ENCODE measurements at regions not wholly inside any gene's neighbourhood (a gene's known extent, or its start where the extent isn't known, plus 50 kb on each side); places are given as distances from the start of the nearest gene placed in this dataset.
A peak's percentile ranks its signal among the peaks of the same experiment; 100 is the strongest.
"Not testable (repeated sequence)": the region's sequence is repeated elsewhere in the genome, so short reads cannot be mapped to it uniquely, and the experiment has no call there.

DNA sequence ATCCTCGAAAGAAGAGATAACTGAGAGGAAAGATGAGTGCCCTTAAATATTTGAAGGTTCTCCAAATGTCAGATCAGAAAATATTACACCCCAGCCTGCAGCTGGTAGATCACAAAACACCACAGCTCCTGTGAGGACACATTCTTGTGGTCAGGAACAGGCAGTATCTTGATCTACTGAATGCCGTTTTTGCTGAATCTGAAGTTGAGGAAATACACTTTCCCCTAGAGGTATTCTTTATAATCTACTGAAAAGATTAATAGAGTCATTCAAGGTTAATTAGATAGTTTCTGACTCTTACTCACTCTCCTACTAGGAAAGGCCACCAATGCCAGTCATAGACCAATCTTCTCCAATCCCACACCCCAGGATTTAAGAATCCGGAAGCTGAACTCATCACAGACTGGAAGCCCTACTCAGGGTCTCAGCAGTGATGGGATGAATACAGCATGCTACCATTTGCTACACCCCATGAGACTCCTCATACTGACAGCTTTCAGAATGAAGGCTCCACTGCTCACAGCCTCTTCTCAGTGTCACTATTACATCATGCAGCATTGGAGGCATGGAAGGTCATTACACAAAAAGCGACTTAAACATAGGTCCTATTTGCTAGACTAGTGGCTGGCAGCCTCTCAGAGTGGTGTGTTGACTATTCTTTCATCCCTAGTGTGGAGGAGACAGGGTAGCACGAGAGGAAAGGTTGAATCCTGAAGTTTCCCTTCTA lies 143.9 kb upstream of the SLC1A3 start:
- DNase-seq (ENCODE audit: low read depth in 1 of 2, low spot score in 1 of 2), result no peak

DNA sequence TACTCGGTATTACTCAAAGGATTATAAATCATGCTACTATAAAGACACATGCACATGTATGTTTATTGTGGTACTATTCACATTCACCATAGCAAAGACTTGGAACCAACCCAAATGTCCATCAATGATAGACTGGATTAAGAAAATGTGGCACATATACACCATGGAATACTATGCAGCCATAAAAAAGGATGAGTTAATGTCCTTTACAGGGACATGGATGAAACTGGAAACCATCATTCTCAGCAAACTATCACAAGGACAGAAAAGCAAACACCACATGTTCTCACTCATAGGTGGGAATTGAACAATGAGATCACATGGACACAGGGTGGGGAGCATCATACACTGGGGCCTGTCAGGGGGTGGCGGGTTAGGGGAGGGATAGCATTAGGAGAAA lies 130.5 kb upstream of the SLC1A3 start:
- DNase-seq (ENCODE audit: low read depth in 1 of 2, low spot score in 1 of 2), result not testable (repeated sequence)

DNA sequence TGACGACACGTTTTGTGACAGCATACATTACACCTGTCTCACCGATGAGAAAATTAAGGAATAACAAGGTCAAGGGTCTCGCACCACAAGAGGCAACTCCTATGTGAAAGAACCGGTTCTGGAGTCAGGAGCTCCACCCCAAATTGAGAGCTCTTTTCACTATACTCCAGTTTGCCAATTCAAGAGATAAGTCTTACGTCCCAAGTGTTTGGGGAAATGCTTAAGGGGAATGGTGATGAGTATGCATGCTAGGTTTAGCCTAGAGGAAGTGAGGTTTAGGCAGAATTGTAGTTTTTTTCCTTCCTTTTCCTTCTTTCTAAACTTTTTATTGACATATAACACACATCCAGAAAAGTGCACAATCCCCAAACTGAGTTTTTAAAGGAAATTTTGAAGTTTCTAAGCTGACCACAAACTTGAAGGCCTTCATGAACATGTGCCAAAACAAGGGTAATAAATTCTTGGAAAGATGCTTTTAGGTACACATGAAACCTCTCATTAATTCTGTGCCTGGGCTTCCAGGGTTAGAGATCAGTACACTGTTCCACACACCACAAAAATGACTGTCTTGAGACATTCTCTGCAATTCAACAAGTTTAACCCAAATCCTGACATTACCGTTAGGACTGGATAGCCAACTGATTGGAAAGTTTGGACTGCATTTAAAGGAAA lies 127.6 kb upstream of the SLC1A3 start:
- no peak for DNase-seq (ENCODE audit: low read depth in 1 of 2, low spot score in 1 of 2)

DNA sequence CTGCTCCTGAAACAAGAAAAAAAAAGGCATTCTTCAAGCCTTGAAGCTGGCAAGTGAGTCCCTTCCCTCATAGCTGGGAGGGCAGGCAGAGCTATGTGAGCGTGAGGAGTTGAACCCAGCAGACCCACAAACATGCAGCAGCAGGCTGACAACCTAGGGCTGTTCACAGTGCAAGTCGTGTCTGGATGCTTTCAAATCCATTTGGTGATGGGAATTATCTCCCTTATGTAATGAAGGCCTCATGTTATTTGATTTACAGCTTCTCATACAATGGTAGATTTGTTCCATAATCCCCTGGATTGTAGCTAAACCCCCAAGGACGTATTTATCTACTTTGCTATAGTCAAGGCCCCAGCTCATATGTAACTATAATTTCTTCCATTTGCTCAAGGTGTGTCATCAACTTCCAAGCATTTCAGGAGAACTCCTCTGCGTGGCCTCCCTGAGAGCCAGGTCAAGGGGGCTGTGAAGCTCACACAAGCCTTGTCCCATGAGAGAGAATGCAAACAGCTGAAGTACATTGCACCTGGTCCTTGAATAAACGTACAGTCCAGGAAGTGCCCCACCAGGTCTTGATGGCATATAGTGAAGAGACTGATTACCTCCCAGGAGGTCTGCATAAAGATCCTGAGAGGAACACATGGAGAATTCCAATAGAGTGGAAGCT lies 124.8 kb upstream of the SLC1A3 start:
- no peak for DNase-seq (ENCODE audit: low read depth in 1 of 2, low spot score in 1 of 2)

DNA sequence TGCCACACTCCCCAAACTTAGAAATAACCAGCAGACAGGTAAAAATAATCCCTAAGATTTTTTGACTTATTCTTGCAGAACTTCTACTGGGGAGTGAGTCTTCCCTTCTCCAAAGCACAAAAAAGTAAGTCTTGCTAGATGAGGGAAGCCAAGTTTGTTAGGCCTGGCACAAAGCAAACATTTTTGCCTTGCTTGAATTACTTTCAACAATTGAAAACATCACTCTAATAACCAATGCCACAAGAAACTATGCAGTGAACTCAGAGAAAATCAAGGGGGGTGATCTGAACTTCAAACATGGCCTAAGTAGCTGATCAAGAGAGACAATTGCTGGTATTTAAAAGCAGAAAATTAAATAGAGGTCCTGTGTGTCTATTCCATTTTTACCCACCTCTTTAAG lies 123.6 kb upstream of the SLC1A3 start:
- no peak for DNase-seq (ENCODE audit: low read depth in 1 of 2, low spot score in 1 of 2)

DNA sequence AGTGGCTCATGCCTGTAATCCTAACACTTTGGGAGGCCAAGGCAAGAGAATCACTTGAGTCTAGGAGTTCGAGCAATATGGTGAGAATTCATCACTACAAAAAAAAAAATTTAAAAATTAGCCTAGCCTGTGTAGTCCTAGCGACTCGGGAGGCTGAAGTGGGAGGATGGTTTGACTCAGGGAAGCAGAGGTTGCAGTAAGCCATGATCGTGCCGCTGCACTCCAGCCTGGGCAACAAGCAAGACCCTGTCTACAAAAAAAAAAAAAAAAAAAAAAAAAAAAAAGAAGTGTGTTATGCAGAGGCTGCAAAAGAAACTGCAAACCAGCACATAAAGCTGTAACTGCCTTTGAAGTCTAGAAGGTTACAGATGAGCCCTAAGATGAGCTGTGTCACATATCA lies 116.9 kb upstream of the SLC1A3 start:
- no peak for DNase-seq (ENCODE audit: low read depth in 1 of 2, low spot score in 1 of 2)

DNA sequence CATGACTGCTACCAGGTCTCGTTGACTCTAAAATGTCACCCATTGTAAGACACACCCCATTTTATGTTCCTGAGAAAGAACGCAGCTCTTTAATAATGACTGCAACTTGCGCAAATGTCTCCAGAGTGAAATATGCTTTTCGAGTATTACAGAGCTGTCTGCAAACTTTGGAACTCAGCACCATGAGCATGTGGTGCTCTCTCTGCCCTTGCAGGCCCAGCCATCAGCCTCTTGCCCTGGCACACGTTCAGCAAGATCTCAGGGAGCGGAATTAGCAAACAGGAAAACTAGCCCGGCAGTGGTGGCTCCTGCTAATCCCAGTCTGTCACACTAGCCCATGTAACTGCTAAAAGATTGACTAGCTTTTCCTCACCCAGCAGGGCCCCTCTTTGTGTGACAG lies 114.5 kb upstream of the SLC1A3 start:
- no peak for DNase-seq (ENCODE audit: low read depth in 1 of 2, low spot score in 1 of 2)

DNA sequence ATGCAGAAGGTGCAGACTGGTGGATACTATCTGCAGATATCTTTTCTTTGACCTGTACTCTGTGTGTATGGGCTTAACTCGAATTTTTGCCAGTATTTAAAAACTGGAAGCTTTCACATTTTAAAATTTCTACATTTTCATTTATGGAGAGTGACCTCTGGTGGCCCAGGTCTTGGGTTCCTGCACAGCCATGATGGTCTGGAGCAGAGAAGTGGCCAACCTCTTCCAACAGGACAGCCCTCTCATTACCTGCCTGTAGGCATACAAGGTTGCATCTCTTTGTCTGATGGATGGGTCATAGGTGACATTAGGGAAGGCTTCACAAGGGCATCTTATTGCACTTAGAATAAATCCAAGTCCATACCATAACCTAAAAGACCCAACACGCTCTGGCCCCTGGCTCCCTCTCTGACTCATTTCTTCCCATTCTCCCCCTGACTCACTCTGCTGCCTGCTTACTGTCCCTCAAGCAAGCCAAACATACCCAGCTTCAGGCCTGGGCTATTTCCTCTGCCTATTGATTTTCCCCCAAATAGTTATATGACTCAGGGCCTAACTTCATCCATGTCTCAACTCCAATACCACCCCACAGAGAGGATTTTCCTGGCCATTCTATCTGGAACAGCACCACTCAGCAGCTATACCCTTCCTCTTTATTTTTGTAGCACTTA lies 113.3 kb upstream of the SLC1A3 start:
- DNase-seq (ENCODE audit: low read depth in 1 of 2, low spot score in 1 of 2), result no peak

DNA sequence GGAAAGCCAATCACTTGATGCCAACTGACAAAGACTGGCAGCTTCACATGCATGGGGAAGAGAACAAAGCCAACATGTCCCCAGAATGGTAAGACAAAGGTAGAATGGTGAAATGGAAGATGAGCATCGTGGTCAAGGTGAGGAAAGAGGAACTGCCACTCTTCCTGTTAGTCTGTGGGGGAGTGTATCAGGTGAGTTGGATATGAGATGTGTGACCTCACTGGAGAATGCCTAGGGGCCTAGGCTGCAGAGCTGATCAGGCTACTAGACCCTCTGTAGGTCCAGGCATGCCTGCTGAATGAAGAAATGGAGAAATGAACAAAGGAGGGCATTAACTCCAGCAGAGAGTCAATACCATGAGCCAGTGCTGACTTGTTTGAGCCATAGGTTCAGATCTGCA lies 112.4 kb upstream of the SLC1A3 start:
- no peak for DNase-seq (ENCODE audit: low read depth in 1 of 2, low spot score in 1 of 2)

DNA sequence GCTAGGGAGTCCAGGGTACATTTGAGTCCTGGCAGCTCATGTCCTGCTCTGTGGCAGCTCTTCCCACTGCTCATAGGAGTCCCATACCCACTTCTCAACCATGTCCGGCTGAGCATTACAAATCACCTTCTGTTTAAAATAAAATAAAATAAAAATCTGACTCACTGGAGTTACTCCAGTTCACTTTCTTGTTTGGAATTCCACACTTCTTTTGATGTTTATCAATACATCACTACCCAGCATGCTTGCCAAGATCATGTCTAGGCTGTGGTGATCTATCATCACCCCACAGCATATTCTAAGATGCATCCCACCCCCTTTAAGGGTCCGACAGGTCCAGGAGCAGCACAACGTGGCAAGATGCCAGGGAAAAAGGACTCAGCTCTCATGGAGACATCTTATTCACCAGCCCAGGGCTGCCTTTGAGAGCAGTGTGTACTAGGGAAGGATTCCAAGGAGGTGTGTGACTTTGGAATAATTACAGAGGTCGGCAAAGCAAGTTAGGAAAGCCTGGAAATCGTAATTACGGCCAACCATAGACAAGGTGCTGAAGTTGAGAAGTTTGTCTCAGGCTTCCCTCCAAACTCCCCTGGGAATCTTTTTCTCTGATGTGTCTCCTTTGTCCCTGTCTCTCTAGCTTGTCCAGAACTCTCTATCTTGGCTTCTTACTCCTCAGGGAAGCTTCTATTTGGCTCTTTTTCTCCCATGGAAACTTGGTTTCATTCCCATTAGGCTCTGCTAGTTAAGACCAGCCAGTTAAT lies 111.4 kb upstream of the SLC1A3 start:
- no peak for DNase-seq (ENCODE audit: low read depth in 1 of 2, low spot score in 1 of 2)

DNA sequence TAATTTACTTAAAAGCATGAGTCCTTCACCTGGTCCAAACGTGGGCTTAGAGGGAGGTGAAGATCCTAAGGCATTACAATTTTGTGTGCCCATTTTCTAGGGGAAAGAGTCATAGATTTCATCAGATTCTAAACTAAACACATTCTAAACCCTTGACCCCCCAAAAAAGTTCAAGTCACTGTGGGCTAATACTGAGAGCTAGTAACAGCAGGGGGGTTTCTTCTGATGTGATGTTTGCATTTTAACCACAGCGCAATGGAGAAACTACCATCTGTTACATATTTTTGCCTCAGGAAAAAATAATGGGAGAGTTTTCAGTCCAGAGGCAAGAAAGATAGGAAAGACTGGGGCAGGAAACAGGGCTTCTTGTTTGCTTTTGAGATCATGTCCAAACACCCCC lies 110.8 kb upstream of the SLC1A3 start:
- no peak for DNase-seq (ENCODE audit: low read depth in 1 of 2, low spot score in 1 of 2)

DNA sequence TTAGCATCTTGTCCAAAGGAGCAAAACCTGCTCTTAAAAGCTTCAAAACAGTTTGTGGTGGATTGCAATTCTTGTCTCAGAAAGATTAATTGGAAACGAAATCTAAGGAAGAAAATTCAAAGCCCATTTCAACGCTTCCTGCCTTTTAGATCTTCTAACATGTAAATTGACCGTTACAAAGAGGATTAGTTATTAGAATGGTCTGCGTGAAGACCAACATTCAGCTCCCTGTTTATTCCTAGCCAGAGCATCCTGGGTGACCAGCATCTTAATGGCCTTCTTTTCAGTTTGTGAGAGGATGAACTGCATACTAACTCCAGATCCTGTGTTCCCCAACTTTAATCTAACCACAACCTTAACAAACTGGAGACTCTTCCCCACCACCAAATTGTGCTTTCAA lies 109.9 kb upstream of the SLC1A3 start:
- no peak for DNase-seq (ENCODE audit: low read depth in 1 of 2, low spot score in 1 of 2)

DNA sequence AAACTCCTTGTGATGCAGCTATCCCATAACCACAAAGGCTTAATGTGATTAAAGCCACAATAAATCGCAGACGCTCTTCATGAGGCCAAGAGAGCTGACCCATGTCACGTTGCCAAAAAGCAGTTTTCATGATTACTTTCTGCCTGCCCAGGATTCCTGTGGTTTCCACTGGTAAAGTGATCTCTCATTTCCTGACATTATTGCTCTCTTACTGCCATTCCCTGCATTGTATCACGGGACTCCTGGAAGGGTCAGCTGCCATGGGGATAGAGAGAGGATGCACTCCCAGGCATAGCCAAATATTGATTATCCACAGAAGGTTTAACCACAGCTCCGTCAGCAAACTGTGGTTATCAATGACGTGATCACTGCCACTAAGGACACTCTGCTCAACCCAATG lies 103.8 kb upstream of the SLC1A3 start:
- no peak for DNase-seq (ENCODE audit: low read depth in 1 of 2, low spot score in 1 of 2)

DNA sequence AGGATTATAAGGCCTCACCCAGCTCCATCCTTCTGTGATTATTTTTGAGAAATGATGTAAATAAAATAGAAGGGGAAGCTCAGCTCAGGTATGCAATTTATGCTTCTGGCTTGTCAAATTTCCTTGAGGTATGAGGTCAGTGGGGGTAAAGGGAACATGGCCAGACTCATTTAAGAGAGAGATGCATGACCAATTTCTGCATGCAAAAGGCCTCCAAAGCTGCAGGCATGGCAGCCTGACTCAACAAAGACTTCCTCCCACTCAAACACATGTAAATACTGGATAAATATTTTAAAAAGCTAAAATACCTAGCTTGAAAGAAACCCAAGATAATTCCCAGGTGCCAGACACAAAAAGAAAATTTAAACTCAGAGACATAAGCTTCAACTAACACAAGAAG lies 101.4 kb upstream of the SLC1A3 start:
- DNase-seq (ENCODE audit: low read depth in 1 of 2, low spot score in 1 of 2), result no peak

DNA sequence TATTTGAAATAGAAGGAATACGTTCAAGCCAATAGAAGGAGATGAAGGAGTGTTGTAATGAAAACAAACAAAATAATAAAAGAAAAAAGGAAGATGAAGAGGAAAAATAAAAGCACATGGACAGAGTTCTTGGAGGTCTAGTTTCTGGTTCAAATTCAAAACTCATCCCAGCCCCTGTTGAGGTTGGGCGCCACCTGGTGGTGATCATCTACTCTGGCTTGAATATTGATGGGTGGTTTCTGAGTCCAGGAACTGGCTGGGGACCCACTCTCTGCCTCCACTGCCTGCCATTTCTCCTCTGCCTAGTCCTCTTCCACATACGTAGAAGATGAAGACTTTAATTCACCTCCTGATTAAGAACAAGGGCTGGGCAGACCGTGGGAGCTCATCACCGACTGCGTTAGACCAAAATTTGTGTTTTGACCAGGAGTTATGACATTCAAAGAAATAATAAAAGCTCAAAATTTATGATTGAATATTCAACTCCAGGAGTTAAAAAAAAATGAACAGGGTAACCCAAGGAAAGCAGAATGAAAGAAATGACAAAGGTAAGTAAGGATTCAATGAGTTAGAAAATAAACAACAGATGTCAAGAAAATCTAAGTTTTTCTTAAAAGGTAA lies 99.0 kb upstream of the SLC1A3 start:
- DNase-seq (ENCODE audit: low read depth in 1 of 2, low spot score in 1 of 2), result peak; percentile 29 to 44

DNA sequence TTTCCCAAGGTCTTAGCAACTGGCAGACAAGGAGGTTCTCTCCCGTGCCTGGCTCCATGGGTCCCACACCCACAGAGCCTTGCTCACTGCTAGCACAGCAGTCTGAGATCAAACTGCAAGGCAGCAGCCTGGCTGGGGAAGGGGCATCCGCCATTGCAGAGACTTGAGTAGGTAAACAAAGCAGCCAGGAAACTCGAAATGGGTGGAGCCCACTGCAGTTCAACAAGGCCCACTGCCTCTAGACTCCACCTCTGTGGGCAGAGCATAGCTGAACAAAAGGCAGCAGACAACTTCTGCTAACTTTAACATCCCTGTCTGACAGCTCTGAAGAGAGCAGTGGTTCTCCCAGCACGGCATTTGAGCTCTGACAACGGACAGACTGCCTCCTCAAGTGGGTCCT lies 98.1 kb upstream of the SLC1A3 start:
- DNase-seq (ENCODE audit: low read depth in 1 of 2, low spot score in 1 of 2), result not testable (repeated sequence)

DNA sequence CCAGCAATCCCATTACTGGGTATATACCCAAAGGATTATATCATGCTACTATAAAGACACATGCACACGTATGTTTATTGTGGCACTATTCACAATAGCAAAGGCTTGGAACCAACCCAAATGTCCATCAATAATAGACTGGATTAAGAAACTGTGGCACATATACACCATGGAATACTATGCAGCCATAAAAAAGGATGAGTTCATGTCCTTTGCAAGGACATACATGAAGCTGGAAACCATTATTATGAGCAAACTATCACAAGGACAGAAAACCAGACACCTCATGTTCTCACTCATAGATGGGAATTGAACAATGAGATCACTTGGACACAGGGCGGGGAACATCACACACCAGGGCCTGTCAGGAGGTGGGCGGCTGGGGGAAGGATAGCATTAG lies 92.8 kb upstream of the SLC1A3 start:
- not testable (repeated sequence) for DNase-seq (ENCODE audit: low read depth in 1 of 2, low spot score in 1 of 2)

DNA sequence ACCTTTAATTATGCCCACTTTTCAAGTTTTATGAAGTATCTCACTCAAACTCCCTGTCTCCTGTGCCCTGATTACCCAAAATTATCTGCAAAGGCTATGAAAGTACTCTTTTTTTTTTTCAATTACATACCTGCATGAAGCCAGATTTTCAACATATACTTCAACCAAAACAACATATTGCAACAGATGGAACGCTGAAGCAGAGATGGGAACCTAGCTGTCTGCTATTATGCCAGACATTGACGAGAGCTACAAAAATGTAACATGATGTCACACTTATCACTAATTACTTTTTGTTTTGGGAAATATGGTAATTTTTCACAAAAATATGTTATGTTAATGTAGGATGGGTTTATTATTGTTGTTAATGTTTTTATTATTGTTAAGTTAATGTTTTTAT lies 86.5 kb upstream of the SLC1A3 start:
- DNase-seq (ENCODE audit: low read depth in 1 of 2, low spot score in 1 of 2), result no peak

DNA sequence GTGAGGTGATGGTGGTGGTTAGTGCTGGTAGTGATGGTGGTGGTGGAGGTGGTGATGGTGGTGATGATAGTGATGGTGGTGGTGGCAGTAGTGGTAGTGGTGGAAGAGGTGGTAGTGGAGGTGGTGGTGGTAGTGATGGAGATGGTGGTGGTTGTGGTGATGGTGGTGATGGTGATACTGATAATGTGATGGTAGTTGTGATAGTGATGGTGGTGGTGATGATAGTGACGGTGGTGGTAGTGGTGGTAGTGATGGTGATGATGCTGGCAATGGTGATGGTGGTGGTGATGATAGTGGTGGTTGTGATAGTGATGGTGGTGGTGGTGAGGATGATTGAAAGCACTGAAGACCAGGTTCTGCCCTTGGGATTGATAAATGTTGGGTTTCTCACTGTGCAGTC lies 85.2 kb upstream of the SLC1A3 start:
- no peak for DNase-seq (ENCODE audit: low read depth in 1 of 2, low spot score in 1 of 2)

DNA sequence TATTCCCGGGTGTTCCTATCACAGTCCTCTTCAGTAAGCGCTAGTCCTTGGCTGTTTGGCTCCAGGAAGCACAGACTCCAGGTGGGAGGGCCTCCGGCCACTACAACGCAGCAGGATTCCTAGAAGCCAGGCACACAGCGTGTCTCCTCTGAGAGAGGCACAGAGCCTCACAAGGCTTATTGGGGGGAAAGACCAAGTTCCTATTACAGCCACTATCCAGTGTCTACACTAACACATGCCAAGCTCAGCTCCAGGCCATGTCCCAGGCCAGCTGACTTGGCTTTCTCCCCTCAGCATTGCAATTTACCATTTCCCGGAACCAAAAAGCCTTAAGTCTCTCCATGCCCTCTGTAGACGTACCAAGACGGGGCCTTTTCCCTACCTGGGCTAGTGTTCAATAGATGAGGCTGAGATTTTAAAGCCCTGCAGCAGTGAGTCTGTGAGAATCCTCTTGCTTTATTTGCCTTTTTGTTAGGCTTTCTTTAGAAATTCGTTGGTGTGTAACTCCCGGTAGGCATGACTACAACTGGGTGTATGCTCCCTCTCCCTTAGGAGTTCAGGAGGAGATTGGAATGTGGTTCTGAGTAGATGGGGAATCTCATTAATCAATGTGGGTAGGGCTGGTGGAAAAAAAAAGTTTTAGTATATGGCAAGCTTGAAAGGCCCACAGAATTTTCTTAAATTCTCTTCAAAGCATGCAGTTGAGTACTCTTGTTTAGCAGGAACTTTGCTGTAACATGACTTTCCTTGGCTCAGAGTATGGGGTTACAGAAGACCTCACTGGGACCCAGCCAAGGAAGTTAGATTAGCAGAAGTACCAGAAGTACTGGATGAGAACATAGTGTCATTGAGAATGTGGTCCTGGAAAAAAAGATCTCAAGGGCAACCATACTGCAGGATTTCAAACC lies 84.3 kb upstream of the SLC1A3 start:
- DNase-seq (ENCODE audit: low read depth in 1 of 2, low spot score in 1 of 2), result no peak
